GM19035 (cell line): ENCODE measurements at regions not wholly inside any gene's neighbourhood (a gene's known extent, or its start where the extent isn't known, plus 50 kb on each side); places are given as distances from the start of the nearest gene placed in this dataset.
A peak's percentile ranks its signal among the peaks of the same experiment; 100 is the strongest.
"Not testable (repeated sequence)": the region's sequence is repeated elsewhere in the genome, so short reads cannot be mapped to it uniquely, and the experiment has no call there.

ENCODE experiments used
- ATAC-seq: cut with Tn5 transposase; IDR thresholded peaks from one replicate; pipeline ENCODE4 v1.9.1; 2021; ENCODE audit not compliant: unreplicated experiment

GRCh38 chr5:93933269-93933668 is 191.9 kb upstream of the POU5F2 start:
- not testable (repeated sequence) for ATAC-seq

- ATAC-seq: no peak
Measured at GRCh38 chr5:93930098-93930497, 188.7 kb upstream of the POU5F2 start.

GRCh38 chr5:93929131-93929530 is 187.7 kb upstream of the POU5F2 start:
- ATAC-seq: no peak

GRCh38 chr5:93926831-93927620 is 185.6 kb upstream of the POU5F2 start:
- ATAC-seq: no peak

GRCh38 chr5:93925321-93925720 is 183.9 kb upstream of the POU5F2 start:
- no peak for ATAC-seq

GRCh38 chr5:93924628-93925027 is 183.2 kb upstream of the POU5F2 start:
- ATAC-seq: no peak

GRCh38 chr5:93922551-93922950 is 181.2 kb upstream of the POU5F2 start:
- ATAC-seq: no peak

- no peak for ATAC-seq
Measured at GRCh38 chr5:93921001-93921400, 179.6 kb upstream of the POU5F2 start.

- no peak for ATAC-seq
Measured at GRCh38 chr5:93916872-93917271, 175.5 kb upstream of the POU5F2 start.

GRCh38 chr5:93915142-93915553 is 173.7 kb upstream of the POU5F2 start:
- no peak for ATAC-seq

- no peak for ATAC-seq
Measured at GRCh38 chr5:93911609-93912008, 170.2 kb upstream of the POU5F2 start.

- no peak for ATAC-seq
Measured at GRCh38 chr5:93909356-93909755, 168.0 kb upstream of the POU5F2 start.

GRCh38 chr5:93904917-93905316 is 163.5 kb upstream of the POU5F2 start:
- no peak for ATAC-seq

GRCh38 chr5:93902288-93902687 is 160.9 kb upstream of the POU5F2 start:
- ATAC-seq: no peak

GRCh38 chr5:93899026-93899600 is 157.7 kb upstream of the POU5F2 start:
- peak; percentile 83 for ATAC-seq

- ATAC-seq: no peak
Measured at GRCh38 chr5:93894601-93895354, 153.4 kb upstream of the POU5F2 start.

- ATAC-seq: no peak
Measured at GRCh38 chr5:93893075-93893474, 151.7 kb upstream of the POU5F2 start.

- no peak for ATAC-seq
Measured at GRCh38 chr5:93892481-93892880, 151.1 kb upstream of the POU5F2 start.

GRCh38 chr5:93891491-93892480 is 150.4 kb upstream of the POU5F2 start:
- no peak for ATAC-seq

- no peak for ATAC-seq
Measured at GRCh38 chr5:93890657-93891056, 149.3 kb upstream of the POU5F2 start.

- no peak for ATAC-seq
Measured at GRCh38 chr5:93887678-93888077, 146.3 kb upstream of the POU5F2 start.
